Neural crest cell (in vitro differentiated cells): ENCODE measurements at regions not wholly inside any gene's neighbourhood (a gene's known extent, or its start where the extent isn't known, plus 50 kb on each side); places are given as distances from the start of the nearest gene placed in this dataset.
A peak's percentile ranks its signal among the peaks of the same experiment; 100 is the strongest.
"Not testable (repeated sequence)": the region's sequence is repeated elsewhere in the genome, so short reads cannot be mapped to it uniquely, and the experiment has no call there.

Experiments used
- DNase-seq: peaks from one replicate; pipeline ENCODE4 v3.0.0; 2021; ENCODE audit warnings: low read depth, mixed read lengths, low spot score
- H3K27ac Mint-ChIP-seq: one replicate; pipeline ENCODE4 v1.8.0; 2021; ENCODE audit warnings: mild to moderate bottlenecking, mixed read lengths; ENCODE audit not compliant: unreplicated experiment
- H3K27me3 Mint-ChIP-seq: 2 replicates; pipeline ENCODE4 v1.8.0; 2021; ENCODE audit warnings: low read depth, mild to moderate bottlenecking, mixed read lengths
- H3K36me3 Mint-ChIP-seq: 2 replicates; pipeline ENCODE4 v1.8.0; 2021; ENCODE audit warnings: low read depth, mild to moderate bottlenecking, mixed read lengths
- H3K4me1 Mint-ChIP-seq: 2 replicates; pipeline ENCODE4 v1.8.0; 2021; ENCODE audit warnings: mixed read lengths
- H3K4me3 Mint-ChIP-seq: one replicate; pipeline ENCODE4 v1.8.0; 2021; ENCODE audit warnings: mild to moderate bottlenecking, mixed read lengths
- H3K9me3 Mint-ChIP-seq: 2 replicates; pipeline ENCODE4 v1.8.0; 2021; ENCODE audit warnings: mixed read lengths
- TF ChIP-seq, protein P1 (sequence below): fragments of 200-600 bp; sonication (generic); conservative IDR thresholded peaks from 2 replicates; pipeline ENCODE4 v1.5.0; 2021; ENCODE audit warnings: antibody characterized with exemption, mild to moderate bottlenecking

DNA sequence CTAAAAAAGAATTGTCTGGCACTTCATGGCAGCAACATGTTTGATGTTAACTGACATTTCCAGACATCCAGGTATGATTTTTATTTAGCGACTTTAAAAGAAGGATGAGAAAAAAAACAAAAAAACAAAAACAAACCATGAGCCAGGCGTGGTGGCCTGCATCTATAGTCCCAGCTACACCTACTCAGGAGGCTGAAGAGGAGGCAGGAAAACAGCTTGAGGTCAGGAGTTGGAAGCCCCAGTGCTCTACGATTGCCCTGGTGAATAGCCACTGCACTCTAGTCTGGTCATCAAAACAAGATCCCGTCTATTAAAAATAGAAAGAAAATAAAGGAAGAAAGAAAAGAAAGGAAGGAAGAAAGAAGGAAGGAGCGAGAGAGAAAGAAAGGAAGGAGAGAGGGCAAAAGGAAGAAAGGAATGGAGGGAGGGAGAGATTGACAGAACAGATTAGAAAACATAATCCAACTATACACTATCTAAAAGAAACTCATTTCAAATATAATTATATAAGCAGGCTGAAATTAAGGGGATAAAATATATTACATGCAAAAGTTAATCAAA, 141.6 kb downstream of the TRIM27 start:
- H3K27ac Mint-ChIP-seq, result no peak overlapping the region
- H3K36me3 Mint-ChIP-seq, result peaks cover 10% of the 10 kb centered on the region
- H3K4me3 Mint-ChIP-seq, result no peak overlapping the region
- DNase-seq, result no peak
- H3K4me1 Mint-ChIP-seq, result peaks cover 9% of the 10 kb centered on the region
- peaks cover 6% of the 10 kb centered on the region for H3K9me3 Mint-ChIP-seq
- TF ChIP-seq, protein P1, sequence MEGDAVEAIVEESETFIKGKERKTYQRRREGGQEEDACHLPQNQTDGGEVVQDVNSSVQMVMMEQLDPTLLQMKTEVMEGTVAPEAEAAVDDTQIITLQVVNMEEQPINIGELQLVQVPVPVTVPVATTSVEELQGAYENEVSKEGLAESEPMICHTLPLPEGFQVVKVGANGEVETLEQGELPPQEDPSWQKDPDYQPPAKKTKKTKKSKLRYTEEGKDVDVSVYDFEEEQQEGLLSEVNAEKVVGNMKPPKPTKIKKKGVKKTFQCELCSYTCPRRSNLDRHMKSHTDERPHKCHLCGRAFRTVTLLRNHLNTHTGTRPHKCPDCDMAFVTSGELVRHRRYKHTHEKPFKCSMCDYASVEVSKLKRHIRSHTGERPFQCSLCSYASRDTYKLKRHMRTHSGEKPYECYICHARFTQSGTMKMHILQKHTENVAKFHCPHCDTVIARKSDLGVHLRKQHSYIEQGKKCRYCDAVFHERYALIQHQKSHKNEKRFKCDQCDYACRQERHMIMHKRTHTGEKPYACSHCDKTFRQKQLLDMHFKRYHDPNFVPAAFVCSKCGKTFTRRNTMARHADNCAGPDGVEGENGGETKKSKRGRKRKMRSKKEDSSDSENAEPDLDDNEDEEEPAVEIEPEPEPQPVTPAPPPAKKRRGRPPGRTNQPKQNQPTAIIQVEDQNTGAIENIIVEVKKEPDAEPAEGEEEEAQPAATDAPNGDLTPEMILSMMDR, result no peak
- H3K27me3 Mint-ChIP-seq, result peaks cover 99% of the 10 kb centered on the region

DNA sequence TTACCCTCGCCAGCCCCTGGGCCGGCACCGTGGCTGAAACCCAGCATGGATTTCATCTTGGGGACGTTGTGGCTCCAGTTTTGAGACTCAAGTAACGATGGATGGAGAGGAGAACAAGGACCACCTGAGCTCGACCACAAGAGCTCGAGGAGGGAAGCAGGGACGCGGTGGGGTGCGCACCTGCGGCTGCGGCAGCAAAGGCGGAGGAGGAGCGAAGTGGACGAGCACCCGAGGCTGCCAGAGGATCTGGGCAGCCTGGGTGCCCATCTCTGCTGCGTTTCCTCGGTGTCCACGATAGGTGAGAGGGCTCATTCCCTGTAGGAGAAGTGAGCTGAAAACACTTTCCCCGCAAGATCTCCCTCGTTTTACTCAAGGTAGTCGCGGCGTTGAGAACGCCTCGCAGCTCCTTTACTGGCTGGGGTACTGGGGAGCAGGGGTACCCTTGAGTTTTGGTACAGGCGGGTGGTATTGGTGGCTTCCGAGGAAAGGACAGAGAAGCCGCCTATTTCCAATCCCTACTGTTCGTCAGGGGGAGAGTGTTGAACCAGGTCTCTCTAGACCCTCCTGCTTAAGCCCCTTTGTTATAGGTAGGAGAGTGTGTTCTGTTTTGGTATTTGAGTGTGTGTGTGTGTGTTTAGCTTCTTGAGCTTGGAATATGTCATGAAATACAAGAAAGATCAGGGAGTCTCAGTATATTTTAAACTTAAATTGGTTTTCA, 137.7 kb downstream of the TRIM27 start:
- H3K27ac Mint-ChIP-seq, result no peak overlapping the region
- TF ChIP-seq, protein P1, result no peak
- DNase-seq, result no peak
- H3K36me3 Mint-ChIP-seq, result peaks cover 9% of the 10 kb centered on the region
- peaks cover 16% of the 10 kb centered on the region for H3K4me1 Mint-ChIP-seq
- peaks cover 11% of the 10 kb centered on the region for H3K9me3 Mint-ChIP-seq
- H3K27me3 Mint-ChIP-seq, result peaks cover 100% of the 10 kb centered on the region
- H3K4me3 Mint-ChIP-seq, result peak overlapping the region; percentile 11

DNA sequence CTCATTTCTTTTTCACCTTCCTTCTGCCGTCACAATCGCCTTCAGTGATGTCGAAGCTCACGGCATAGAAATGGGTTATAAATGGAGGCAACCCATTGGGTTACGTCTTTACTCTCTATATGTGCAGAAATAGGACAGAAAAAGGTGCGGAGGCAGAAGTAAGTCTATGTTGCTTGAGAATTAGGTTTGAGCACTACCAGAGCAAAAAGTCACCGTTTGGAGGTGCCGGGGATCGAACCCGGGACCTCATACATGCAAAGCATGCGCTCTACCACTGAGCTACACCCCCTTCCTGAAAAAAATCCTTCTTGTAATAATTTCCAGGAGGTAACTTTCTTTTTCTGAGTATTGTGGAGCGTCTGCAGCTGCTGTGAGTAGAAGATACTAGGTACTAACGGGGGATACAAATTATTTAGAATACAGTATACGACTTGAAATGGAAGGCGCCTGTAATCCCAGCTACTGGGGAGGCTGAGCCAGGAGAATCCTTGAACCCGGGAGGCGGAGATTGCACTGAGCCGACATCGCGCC, 134.2 kb downstream of the TRIM27 start:
- Mint-ChIP-seq H3K27me3 (peaks cover 100% of the 10 kb centered on the region), H3K4me1 (peaks cover 15% of the 10 kb centered on the region), H3K27ac (no peak overlapping the region), H3K36me3 (peaks cover 3% of the 10 kb centered on the region), H3K9me3 (peaks cover 8% of the 10 kb centered on the region), H3K4me3 (peak overlapping the region; percentile 80)
- DNase-seq, result no peak
- TF ChIP-seq, protein P1, result no peak

DNA sequence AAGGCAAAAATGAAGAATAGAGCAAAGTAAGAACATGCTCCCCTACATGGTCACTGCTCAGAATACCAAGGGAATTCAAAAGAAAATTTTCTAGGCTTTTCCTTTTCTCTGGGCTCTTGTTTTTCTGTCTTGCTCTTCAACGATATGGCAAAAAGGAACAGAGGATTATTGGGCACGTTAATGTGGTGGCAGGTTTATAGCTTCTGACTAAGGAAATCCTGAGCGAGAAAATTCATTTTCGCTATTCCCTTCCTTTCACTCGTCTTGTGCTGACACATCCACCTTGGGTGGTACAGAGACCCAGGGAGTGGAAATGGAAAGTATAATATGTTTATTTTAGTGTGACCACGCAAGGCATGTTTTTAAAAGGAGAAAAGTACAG, 132.8 kb downstream of the TRIM27 start:
- Mint-ChIP-seq H3K4me1 (peaks cover 16% of the 10 kb centered on the region), H3K4me3 (peak overlapping the region; percentile 80), H3K9me3 (peaks cover 8% of the 10 kb centered on the region), H3K27ac (no peak overlapping the region), H3K27me3 (peaks cover 100% of the 10 kb centered on the region), H3K36me3 (peaks cover 3% of the 10 kb centered on the region)
- TF ChIP-seq, protein P1, result no peak
- DNase-seq, result no peak

DNA sequence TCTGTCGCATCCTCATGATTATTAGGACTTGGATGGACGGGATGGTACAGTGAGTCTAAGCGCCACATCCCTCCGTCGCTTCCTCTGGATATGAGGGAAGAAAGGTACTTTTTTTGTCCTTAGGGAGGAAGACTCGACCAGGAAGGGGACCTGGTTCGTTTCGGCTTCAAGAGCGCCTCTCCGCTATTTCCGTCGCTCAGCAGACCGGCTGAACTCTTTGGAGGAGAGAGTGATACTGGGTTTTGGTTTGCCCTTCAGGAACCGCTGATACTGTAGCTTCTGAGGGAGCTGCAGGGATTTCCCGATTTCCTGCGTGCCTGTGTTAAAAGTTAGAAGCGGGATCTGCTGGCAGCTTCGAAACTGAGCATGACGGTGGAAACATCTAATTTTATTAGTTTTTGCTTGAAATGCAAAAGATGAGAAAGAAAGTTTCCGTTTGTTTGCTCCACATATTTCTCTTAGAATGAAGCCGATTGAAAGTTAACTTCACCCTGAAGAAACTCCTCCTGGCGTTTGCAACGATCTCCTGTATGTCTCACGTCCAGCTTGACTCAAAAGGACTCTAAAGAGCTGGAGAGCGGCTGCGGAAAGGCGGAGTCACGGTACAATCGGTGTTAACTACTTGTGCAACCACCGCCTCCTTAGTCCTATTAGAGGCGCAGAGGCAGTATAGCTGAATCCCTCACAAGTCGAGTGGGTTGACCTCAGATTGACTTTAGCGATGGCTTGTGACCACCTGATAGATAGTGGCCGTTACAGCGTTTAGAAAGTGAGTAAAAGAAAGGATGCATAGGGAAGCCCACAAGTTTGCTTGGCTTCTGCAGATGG, 129.4 kb downstream of the TRIM27 start:
- no peaks in the 10 kb centered on the region for H3K36me3 Mint-ChIP-seq
- H3K4me3 Mint-ChIP-seq, result peak overlapping the region; percentile 64
- no peak for DNase-seq
- H3K4me1 Mint-ChIP-seq, result peaks cover 15% of the 10 kb centered on the region
- H3K9me3 Mint-ChIP-seq, result peaks cover 6% of the 10 kb centered on the region
- H3K27ac Mint-ChIP-seq, result no peak overlapping the region
- TF ChIP-seq, protein P1, result peak; percentile 11
- H3K27me3 Mint-ChIP-seq, result peaks cover 94% of the 10 kb centered on the region

DNA sequence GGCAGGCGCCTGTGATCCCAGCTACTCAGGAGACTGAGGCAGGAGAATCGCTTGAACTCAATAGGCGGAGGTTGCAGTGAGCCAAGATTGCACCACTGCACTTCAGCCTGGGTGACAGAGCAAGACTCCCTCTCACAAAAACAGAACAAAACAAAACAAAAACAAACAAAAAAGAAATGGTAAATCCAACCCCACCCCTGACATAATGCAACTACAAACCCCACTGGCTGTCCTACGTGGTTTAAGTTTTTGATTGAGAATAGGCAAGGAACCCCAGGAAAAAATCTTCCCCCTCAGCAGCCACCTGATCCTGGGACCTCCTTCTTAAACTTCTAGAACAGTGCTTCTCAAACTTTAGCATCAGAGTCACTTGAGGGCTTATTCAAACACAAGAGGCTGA, 123.1 kb downstream of the TRIM27 start:
- not testable (repeated sequence) for H3K4me3 Mint-ChIP-seq, H3K36me3 Mint-ChIP-seq, H3K4me1 Mint-ChIP-seq, DNase-seq, H3K27ac Mint-ChIP-seq, H3K9me3 Mint-ChIP-seq
- peaks cover 92% of the 10 kb centered on the region for H3K27me3 Mint-ChIP-seq
